ENCODE measurements at regions not wholly inside any gene's neighbourhood (a gene's known extent, or its start where the extent isn't known, plus 50 kb on each side); places are given as distances from the start of the nearest gene placed in this dataset.
"Not testable (repeated sequence)": the region's sequence is repeated elsewhere in the genome, so short reads cannot be mapped to it uniquely, and the experiment has no call there.

DNA sequence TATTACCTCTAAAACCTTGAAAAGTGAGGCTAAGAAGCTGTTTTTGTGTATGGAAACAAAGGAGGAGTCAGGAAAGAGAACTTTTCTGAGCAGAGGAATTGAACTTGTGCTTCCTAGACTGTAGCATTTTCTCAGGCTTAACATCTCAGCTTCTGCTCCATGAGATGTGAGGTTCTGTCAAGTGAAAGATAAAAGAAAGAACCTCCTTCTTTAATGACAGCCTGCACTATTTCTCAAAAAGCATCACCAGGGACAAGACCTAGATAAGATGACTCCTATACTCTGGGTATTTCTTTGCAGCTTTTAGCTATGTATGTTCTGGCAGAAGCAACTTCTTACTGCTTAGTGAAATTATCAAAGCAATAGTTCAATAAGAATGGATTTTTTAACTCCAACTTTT, 87.6 kb upstream of the KCNQ5 start:
- no peak for DNase-seq

DNA sequence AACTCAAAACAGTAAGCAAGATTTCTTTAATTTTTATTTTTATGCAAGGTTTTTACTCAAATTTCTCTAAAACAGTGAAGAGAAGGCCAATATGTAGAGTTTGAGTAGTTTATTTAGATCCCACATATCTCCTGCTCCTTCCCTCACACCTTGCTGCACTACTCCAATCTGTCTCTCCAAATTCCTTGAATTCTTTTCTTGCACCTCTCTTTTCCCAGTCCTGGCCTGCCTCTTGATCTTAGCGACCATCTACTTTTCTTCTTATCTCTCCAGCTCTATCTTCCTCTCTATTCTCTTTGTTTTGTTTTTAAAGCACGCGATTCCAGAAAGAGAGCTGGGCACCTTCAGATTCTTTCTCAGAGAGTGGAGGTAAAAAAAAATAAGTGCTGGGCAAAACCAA, 86.7 kb upstream of the KCNQ5 start:
- no peak for DNase-seq

DNA sequence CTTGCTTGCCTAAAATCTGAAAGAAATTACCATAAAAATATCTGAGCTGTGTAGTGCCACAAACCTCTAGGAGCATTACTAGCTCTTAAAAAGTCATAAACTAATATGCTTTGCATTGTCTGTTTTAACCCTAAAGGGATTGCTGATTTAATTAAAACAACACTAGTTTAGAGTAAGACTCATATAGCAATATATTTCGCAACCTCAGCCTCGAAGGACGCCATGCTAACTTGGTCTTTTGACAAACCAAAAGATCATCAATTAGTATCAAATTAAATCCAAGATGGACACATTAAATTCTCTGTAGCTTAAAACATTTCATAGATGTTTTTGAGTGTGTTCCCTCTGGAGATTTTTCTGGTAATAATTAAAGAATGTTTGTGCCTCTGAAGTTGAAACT, 74.8 kb upstream of the KCNQ5 start:
- no peak for DNase-seq

DNA sequence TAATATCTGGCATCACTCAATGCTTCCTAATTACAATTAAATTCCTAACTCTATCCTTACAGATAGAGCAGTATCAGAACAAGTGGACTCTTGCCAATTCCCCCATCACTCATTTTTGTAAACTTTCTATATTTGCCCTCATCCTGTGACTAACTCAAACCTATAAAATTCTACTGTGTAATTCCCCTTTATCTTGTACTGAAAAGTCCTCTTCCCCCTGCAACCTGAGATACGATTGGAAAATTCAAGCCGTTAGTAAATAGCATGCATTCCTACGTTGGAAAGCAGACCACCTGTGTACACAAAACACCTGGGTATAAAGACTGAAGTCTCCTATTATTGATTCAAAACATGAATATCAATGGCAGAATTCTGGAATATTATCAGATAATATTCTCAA, 70.4 kb upstream of the KCNQ5 start:
- no peak for DNase-seq

DNA sequence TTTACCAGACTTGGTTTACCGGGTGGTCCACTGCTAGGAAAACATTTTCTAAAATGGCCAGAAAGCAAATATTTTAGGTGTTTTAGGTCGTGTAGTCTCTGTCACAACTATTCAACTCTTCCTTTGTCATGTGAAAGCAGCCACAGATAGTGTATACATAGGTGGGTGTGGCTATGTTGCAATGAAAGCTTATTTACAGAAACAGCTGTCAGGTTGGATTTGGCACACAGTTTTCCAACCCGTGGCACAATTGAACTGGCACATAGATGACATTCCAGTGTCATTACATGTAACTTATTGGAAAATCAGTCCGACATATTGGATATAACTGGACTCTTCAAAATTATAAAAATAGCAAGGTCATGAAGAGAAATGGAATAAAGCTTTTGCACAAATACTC, 68.9 kb upstream of the KCNQ5 start:
- DNase-seq: no peak

DNA sequence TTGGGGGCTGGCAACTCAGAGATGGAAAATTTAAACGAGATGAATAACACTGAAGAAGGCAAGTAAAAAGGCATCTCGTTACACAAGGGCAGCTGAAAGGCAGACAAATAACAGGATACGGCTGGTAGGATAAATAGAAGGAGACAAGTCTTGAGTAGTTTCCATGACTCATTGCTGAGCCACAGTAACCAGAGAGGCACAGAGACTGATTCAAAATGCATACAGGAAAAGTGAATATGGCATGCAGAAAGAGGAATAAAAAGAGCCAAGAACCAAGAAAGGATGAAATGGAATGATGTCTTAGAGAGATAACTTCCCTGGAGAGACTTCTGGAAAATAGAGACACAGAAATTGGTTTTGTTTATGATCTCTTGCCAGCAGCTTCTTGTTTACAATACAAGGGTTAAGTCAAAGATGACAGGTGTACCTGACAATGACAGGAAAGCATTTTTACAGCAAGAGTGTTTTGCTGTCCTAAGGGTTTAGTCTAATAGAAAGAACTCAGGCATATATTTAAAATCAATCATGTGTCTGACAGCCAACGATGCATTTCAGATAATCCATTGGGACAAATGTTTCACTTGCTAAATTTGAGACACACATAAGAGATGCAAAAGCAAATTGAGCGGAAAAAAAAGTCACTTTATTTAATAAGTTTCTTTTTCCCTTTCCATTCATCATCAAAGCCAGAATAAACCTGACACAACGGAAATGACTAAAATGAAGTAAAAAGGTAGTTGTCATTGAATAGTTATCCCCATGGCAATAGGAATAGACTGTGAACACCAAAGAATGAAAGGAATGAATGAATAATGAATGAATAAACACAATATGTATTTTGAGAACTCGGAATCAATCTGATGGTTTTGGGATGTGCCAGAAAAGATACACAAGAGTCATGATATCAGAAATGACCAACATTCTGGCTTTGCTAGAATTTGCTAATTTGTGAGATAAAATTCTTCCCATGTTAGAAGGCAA, 68.0 kb upstream of the KCNQ5 start:
- DNase-seq: no peak

DNA sequence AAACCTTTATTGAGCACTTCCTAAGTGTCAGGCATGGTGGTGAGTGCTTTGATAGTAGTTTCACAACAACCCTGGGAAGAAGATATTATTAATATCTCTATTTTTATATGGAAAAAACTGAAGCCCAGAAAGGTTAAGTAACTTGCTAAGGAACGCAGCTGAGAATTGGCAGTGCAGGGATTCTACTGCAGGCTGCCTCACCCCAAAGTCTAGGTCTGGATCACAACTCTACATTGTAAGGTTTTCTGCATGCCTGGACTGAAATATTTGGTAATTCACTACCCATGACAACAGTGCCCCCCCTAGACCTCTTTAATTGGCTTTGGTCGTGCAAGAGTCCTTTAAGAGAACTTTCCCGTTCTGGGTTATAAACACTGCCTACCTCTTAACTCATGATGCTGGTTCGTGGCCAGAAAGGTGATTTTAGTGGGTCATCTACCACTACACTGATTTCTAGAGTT, 67.1 kb upstream of the KCNQ5 start:
- DNase-seq: no peak

DNA sequence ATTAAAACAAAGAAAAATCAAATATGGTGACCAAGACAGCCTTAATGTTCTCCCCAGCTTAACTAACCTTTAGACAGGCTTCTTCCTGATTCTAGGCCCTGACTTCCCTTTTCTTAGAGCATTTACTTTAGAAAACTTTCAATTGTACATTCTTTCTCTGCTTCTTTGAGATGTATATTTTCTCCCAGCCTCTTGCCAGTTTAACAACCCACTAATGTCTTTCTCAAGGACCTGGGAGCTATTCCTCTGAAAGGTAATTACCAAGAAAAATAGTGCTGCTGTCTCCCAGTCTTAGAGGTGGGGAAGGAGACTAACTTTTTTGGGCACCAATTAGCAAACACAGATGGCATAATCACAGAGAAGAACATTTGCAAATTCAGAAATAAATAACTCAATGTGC, 62.8 kb upstream of the KCNQ5 start:
- DNase-seq: no peak

DNA sequence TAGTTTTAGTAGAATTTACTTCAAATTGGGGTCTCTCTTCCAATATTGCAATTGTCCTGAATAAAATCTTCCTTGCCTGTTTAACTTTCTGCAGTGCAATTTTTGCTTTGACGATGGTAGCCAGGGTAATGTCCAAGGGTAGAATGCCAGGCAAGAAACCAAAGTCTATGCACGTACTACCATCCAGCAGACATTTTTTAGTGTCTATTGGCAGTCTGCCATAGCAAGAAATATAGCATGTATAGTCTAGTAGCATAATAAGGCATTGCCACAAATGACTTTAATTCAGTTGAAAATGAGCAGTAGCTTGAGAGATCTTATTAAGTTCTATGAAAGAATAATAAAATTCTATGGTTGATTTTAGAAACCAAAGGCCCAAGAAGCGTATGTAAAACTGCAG, 62.3 kb upstream of the KCNQ5 start:
- DNase-seq: no peak

DNA sequence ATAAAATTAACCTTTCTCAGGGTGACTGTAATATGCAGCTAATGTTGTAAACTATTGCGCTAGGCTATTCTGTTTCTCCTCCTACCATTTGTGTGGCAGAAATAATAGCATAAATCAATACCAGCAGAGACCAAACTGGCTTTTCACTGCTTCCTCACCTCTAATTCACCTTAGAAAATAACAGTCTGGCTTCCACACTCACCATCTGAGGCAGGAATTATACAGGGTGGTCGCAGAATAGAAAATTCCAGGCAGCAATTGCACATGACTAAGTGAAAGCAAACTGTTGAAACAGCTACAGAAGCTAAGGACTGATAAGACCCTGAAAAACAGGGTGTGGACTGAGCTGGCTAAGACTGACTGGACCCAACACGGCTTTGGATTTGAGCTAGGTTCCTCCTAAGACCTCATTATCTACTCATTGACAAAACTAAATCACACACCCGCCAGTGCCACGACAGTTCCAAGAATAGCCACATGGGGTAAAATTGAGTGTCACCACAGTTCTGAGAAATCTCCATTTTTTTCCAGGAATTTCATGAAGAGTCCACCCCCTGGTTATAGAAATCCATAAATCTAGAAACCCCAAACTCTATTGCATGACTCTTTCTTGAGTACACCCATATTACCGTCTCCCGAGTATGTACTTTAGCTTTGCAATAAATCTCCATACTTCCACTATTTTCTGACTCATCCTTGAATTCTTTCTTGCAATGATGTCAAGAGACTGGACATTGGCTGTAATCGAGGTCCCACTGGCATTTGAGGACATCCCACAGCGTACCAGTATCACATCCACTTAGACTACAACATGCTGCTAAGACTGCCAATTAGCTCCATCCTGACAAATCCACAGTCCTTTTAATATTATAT, 60.9 kb upstream of the KCNQ5 start:
- DNase-seq: no peak

DNA sequence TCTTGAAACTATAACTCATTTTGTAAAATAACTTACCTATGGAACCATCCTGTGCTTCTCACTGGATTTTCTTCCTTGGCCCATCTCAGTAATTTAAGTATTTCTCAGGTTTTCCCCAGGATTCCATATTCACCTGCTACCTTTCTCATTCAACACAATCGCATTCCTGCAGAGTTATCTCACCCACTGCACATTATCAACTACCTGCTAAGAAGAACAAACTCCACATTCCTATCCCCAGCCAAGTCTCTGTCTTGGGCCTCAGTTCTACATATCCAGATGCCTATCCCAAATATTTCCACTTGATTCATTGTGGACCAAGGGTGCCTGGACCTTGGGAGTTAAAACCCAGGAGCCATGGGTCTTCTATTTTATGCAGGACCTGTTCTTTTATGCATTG, 60.2 kb upstream of the KCNQ5 start:
- DNase-seq: no peak

DNA sequence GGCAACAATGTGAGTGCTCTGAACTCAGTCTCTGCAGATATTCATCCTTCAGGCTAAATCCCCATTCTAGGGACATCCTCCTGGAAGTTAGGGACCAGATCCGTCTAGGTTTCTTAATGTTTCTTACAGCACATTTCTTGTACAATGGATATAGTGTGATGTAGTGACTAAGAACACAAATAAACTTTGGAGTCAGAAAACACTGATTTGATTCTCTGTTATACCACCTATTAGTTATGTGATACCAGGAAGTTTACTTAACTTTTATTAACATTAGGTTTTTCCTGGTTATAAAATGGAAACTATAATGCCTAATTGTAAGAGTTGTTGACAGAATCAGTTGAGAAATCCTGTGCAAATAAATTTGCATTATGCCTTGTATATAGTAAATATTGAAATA, 57.6 kb upstream of the KCNQ5 start:
- DNase-seq: no peak

DNA sequence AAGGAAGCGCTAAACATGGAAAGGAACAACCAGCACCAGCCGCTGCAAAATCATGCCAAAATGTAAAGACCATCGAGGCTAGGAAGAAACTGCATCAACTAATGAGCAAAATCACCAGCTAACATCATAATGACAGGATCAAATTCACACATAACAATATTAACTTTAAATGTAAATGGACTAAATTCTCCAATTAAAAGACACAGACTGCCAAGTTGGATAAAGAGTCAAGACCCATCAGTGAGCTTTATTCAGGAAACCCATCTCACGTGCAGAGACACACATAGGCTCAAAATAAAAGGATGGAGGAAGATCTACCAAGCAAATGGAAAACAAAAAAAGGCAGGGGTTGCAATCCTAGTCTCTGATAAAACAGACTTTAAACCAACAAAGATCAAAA, 49.9 kb upstream of the KCNQ5 start:
- not testable (repeated sequence) for DNase-seq

Data from activated CD4-positive, alpha-beta T cell treated with anti-CD3 and anti-CD28 coated beads for 48 hours (primary cell).